ENCODE measurements at regions not wholly inside any gene's neighbourhood (a gene's known extent, or its start where the extent isn't known, plus 50 kb on each side); places are given as distances from the start of the nearest gene placed in this dataset.

GRCh38 chr10:90403211-90404000 is 454.4 kb downstream of the HTR7 start:
- Histone ChIP-seq H3K4me3 (ENCODE audit: control extremely low read depth in 1 of 5, extremely low read depth in 1 of 5, insufficient read depth in 1 of 5, low read depth in 2 of 5, low read length in 4 of 5) (no peak overlapping the region), H3K27ac (ENCODE audit: low read length in 2 of 2) (no peak overlapping the region), H3K9ac (ENCODE audit: low read length) (no peak overlapping the region), H3K27me3 (replicated peaks in 1 of 4; ENCODE audit: control extremely low read depth in 1 of 4, control insufficient read depth in 3 of 4, insufficient read depth in 4 of 4, low read length in 3 of 4) (no peaks in the 10 kb centered on the region), H3K9me3 (ENCODE audit: control extremely low read depth in 1 of 3, control insufficient read depth in 2 of 3, insufficient read depth in 1 of 3, low read length in 2 of 3) (no peaks in the 10 kb centered on the region), H3K4me1 (ENCODE audit: control insufficient read depth in 2 of 2, insufficient read depth in 2 of 2, low read length in 2 of 2) (no peaks in the 10 kb centered on the region), H3K36me3 (replicated peaks in 1 of 2; ENCODE audit: control extremely low read depth in 1 of 2, control insufficient read depth in 1 of 2, extremely low read depth in 1 of 2, insufficient read depth in 2 of 2, low read length in 1 of 2) (no peaks in the 10 kb centered on the region), H3K4me2 (replicated peaks; ENCODE audit: low read depth, low read length, poor library complexity, severe bottlenecking) (no peak overlapping the region), H4K20me1 (ENCODE audit: control insufficient read depth, insufficient read depth, low read length, poor library complexity, severe bottlenecking) (no peaks in the 10 kb centered on the region), H2AFZ (ENCODE audit: insufficient read depth, low read depth, low read length, poor library complexity, severe bottlenecking) (no peak overlapping the region), H3K79me2 (ENCODE audit: control insufficient read depth, insufficient read depth, low read length) (no peaks in the 10 kb centered on the region)
- ATAC-seq (ENCODE audit: low read depth), result no peak
- no peak for DNase-seq
- Mint-ChIP-seq H3K27ac (no peak overlapping the region), H3K9me3 (ENCODE audit: insufficient read depth) (no peaks in the 10 kb centered on the region), H3K4me1 (no peaks in the 10 kb centered on the region), H3K27me3 (no peaks in the 10 kb centered on the region), H3K4me3 (no peak overlapping the region)
- POLR2A ChIA-PET, result no interaction called here
- no CpG with 5 or more reads among the region's 2 CpGs for WGBS (ENCODE audit: insufficient coverage)
- CTCF ChIA-PET, result no interaction called here
- TF ChIP-seq CTCF (IDR thresholded peaks at IDR 0.05) (no peak), EZH2 (IDR thresholded peaks at IDR 0.05; ENCODE audit: borderline replicate concordance, insufficient read depth, low read depth, low read length, poor library complexity, severe bottlenecking) (no peak)
- intact Hi-C loops (cut with micrococcal nuclease), result no loop called here

GRCh38 chr10:90407131-90407530 is 450.7 kb downstream of the HTR7 start:
- H3K27me3 ChIP-seq (replicated peaks in 1 of 4; ENCODE audit: control extremely low read depth in 1 of 4, control insufficient read depth in 3 of 4, insufficient read depth in 4 of 4, low read length in 3 of 4), result no peaks in the 10 kb centered on the region
- CTCF ChIA-PET, result no interaction called here
- H3K4me1 ChIP-seq (ENCODE audit: control insufficient read depth in 2 of 2, insufficient read depth in 2 of 2, low read length in 2 of 2), result no peaks in the 10 kb centered on the region
- H3K4me3 ChIP-seq (ENCODE audit: control extremely low read depth in 1 of 5, extremely low read depth in 1 of 5, insufficient read depth in 1 of 5, low read depth in 2 of 5, low read length in 4 of 5), result no peak overlapping the region
- no peaks in the 10 kb centered on the region for H4K20me1 ChIP-seq (ENCODE audit: control insufficient read depth, insufficient read depth, low read length, poor library complexity, severe bottlenecking)
- Mint-ChIP-seq H3K27me3 (no peaks in the 10 kb centered on the region), H3K9me3 (ENCODE audit: insufficient read depth) (peaks cover 2% of the 10 kb centered on the region), H3K4me3 (no peak overlapping the region), H3K4me1 (no peaks in the 10 kb centered on the region), H3K27ac (no peak overlapping the region)
- no peak for TF ChIP-seq EZH2 (IDR thresholded peaks at IDR 0.05; ENCODE audit: borderline replicate concordance, insufficient read depth, low read depth, low read length, poor library complexity, severe bottlenecking)
- no peak for TF ChIP-seq CTCF (IDR thresholded peaks at IDR 0.05)
- H3K27ac ChIP-seq (ENCODE audit: low read length in 2 of 2), result no peak overlapping the region
- no peak overlapping the region for H3K4me2 ChIP-seq (replicated peaks; ENCODE audit: low read depth, low read length, poor library complexity, severe bottlenecking)
- H3K79me2 ChIP-seq (ENCODE audit: control insufficient read depth, insufficient read depth, low read length), result no peaks in the 10 kb centered on the region
- no peak overlapping the region for H2AFZ ChIP-seq (ENCODE audit: insufficient read depth, low read depth, low read length, poor library complexity, severe bottlenecking)
- intact Hi-C loops (cut with micrococcal nuclease), result no loop called here
- H3K9me3 ChIP-seq (ENCODE audit: control extremely low read depth in 1 of 3, control insufficient read depth in 2 of 3, insufficient read depth in 1 of 3, low read length in 2 of 3), result peaks cover 0 to 5% (median 0%) of the 10 kb centered on the region in 3 donors
- WGBS (ENCODE audit: insufficient coverage), result no CpG with 5 or more reads among the region's 3 CpGs
- ATAC-seq (ENCODE audit: low read depth), result no peak
- POLR2A ChIA-PET, result no interaction called here
- no peak for DNase-seq
- H3K36me3 ChIP-seq (replicated peaks in 1 of 2; ENCODE audit: control extremely low read depth in 1 of 2, control insufficient read depth in 1 of 2, extremely low read depth in 1 of 2, insufficient read depth in 2 of 2, low read length in 1 of 2), result no peaks in the 10 kb centered on the region
- H3K9ac ChIP-seq (ENCODE audit: low read length), result no peak overlapping the region

Data from B cell (primary cell).